Panc1 (cell line): ENCODE measurements at regions not wholly inside any gene's neighbourhood (a gene's known extent, or its start where the extent isn't known, plus 50 kb on each side); places are given as distances from the start of the nearest gene placed in this dataset.

Experiments
- ATAC-seq: fragments of 200-7000 bp; cut with Tn5 transposase; 2 replicates; pipeline ENCODE4 v1.9.1; 2020; ENCODE audit warnings: mild to moderate bottlenecking, moderate library complexity
- BruUV-seq: library from RNA; stranded (reverse); fragments of 400-500 nt; replicated peaks from 2 replicates; lab custom pipeline; 2021; lab: Mats Ljungman, UMichigan
- CTCF ChIA-PET: fragments of 300-600 bp; sonication (Branson Sonifier 250); formaldehyde crosslinking; loops from one replicate; lab custom pipeline; 2022; ENCODE audit warnings: antibody characterized with exemption; lab: Charles Lee
- POLR2A ChIA-PET: fragments of 300-600 bp; sonication (Branson Sonifier 250); formaldehyde crosslinking; loops from one replicate; lab custom pipeline; 2022; ENCODE audit warnings: antibody characterized with exemption; lab: Charles Lee
- DNase-seq: peaks from one replicate; pipeline ENCODE4 v3.0.0-alpha.2; 2010; ENCODE audit warnings: low read depth, low spot score
- H3K27ac ChIP-seq: 2 replicates; pipeline ENCODE4 v1.5.1; 2011; ENCODE audit warnings: mild to moderate bottlenecking, low read length, inconsistent platforms
- H3K27me3 ChIP-seq: fragments of 200-500 bp; sonication (Bioruptor generic); 2 replicates; pipeline ENCODE4 v1.6.0; 2014; ENCODE audit warnings: low read length, inconsistent platforms; ENCODE audit not compliant: control insufficient read depth, insufficient read depth
- H3K36me3 ChIP-seq: fragments of 200-500 bp; sonication (Bioruptor generic); 2 replicates; pipeline ENCODE4 v1.5.1; 2014; ENCODE audit warnings: inconsistent platforms, mild to moderate bottlenecking, low read length, moderate library complexity; ENCODE audit not compliant: control insufficient read depth, insufficient read depth
- H3K4me1 ChIP-seq: 2 replicates; pipeline ENCODE4 v1.5.1; 2011; ENCODE audit warnings: inconsistent platforms, mild to moderate bottlenecking, low read length, moderate library complexity; ENCODE audit not compliant: control insufficient read depth, insufficient read depth
- H3K4me3 ChIP-seq, 2 experiments: 2 replicates each; pipeline ENCODE4 v1.5.1; 2011 to 2012; ENCODE audit warnings: low read depth in 2 of 2, low read length in 2 of 2, mild to moderate bottlenecking in 2 of 2, inconsistent platforms in 1 of 2, moderate library complexity in 1 of 2
- H3K9me3 ChIP-seq: fragments of 200-500 bp; sonication (Bioruptor generic); 2 replicates; pipeline ENCODE4 v1.5.1; 2014; ENCODE audit warnings: low read depth, mild to moderate bottlenecking, inconsistent platforms, low read length, moderate library complexity; ENCODE audit not compliant: control insufficient read depth, insufficient read depth
- POLR2AphosphoS5 ChIP-seq: IDR thresholded peaks from 2 replicates; pipeline ENCODE4 v1.6.1; 2012; ENCODE audit warnings: mild to moderate bottlenecking, low read depth, low read length, moderate library complexity
- SIN3A ChIP-seq: IDR thresholded peaks from 2 replicates; pipeline ENCODE4 v1.6.1; 2012; ENCODE audit warnings: low read depth, mild to moderate bottlenecking, low read length, moderate library complexity, borderline replicate concordance; ENCODE audit not compliant: insufficient read depth
- TCF7L2 ChIP-seq: IDR thresholded peaks from 2 replicates; pipeline ENCODE4 v1.6.1; 2011; ENCODE audit warnings: mild to moderate bottlenecking, low read depth, low read length, inconsistent platforms
- in situ Hi-C: cut with HindIII; loops from 2 replicates; pipeline ENCODE4 v1.10.0; 2016; ENCODE audit warnings: low sequenced_read_pairs, low pct_unique_long_range_greater_than_20kb
- intact Hi-C: fragments of 100-400 bp; cut with micrococcal nuclease; formaldehyde crosslinking; loops from one replicate; pipeline ENCODE4 v1.10.0; 2022; ENCODE audit not compliant: unreplicated experiment
- TF ChIP-seq, protein P1 (sequence below), 2 experiments: IDR thresholded peaks; 2 replicates each; pipeline ENCODE4 v1.6.1; 2011 to 2012; ENCODE audit warnings: low read depth in 2 of 2, control low read depth in 1 of 2, low read length in 1 of 2, mild to moderate bottlenecking in 1 of 2, moderate library complexity in 1 of 2; ENCODE audit not compliant: insufficient read depth in 1 of 2
- TF ChIP-seq, protein P2 (sequence below): fragments of 450-650 bp; IDR thresholded peaks from 2 replicates; pipeline ENCODE4 v1.5.1; 2017; ENCODE audit warnings: mild to moderate bottlenecking

DNA sequence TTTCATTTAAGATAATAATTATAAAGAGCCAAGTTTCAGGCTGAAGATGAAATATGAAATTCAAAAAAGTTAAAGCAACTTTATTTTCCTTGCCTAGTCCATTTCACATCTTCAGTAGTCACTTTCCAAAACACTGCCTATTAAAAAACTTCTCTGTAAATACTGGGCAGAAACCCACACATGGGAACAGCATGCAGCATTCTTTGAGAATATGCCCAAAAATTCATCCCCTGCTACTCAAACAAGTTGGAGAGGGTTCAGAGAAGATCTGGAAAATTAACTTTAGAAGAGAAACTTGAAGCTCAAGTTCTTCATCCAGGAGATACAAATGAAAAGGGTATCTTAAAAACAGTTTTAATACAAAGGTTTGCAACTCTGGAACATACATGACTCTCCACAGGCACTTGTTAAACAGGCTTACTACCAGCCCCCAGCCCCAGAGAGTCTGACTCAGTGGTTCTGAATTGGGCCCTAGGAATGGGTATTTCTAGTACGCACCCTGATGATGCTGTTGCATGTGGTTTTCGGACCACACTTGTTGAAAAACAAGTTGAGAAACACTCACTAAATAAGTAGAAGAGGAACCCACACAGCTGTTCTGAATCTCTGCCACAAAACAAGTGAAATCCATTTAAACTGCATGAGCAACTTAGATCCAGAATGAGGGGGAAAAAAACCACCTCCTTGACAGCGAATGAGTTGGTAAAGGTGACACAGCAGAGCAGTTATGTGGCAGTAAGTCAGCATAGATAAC lies 329.1 kb downstream of the SATB2 start:
- POLR2A ChIA-PET = no interaction called here
- Histone ChIP-seq H3K27me3 (no peaks in the 10 kb centered on the region), H3K4me3 (no peak overlapping the region), H3K4me1 (no peaks in the 10 kb centered on the region), H3K9me3 (no peaks in the 10 kb centered on the region), H3K27ac (no peak overlapping the region), H3K36me3 (no peaks in the 10 kb centered on the region)
- in situ Hi-C loops (no loop called here), intact Hi-C loops (no loop called here)
- TF ChIP-seq, protein P1, sequence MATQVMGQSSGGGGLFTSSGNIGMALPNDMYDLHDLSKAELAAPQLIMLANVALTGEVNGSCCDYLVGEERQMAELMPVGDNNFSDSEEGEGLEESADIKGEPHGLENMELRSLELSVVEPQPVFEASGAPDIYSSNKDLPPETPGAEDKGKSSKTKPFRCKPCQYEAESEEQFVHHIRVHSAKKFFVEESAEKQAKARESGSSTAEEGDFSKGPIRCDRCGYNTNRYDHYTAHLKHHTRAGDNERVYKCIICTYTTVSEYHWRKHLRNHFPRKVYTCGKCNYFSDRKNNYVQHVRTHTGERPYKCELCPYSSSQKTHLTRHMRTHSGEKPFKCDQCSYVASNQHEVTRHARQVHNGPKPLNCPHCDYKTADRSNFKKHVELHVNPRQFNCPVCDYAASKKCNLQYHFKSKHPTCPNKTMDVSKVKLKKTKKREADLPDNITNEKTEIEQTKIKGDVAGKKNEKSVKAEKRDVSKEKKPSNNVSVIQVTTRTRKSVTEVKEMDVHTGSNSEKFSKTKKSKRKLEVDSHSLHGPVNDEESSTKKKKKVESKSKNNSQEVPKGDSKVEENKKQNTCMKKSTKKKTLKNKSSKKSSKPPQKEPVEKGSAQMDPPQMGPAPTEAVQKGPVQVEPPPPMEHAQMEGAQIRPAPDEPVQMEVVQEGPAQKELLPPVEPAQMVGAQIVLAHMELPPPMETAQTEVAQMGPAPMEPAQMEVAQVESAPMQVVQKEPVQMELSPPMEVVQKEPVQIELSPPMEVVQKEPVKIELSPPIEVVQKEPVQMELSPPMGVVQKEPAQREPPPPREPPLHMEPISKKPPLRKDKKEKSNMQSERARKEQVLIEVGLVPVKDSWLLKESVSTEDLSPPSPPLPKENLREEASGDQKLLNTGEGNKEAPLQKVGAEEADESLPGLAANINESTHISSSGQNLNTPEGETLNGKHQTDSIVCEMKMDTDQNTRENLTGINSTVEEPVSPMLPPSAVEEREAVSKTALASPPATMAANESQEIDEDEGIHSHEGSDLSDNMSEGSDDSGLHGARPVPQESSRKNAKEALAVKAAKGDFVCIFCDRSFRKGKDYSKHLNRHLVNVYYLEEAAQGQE (IDR thresholded peaks at IDR 0.05; ENCODE audit: insufficient read depth in 1 of 2, low read depth in 2 of 2, low read length in 1 of 2) = no peak
- no peak for TF ChIP-seq TCF7L2
- TF ChIP-seq SIN3A = no peak
- no peak for TF ChIP-seq POLR2AphosphoS5
- TF ChIP-seq, protein P2, sequence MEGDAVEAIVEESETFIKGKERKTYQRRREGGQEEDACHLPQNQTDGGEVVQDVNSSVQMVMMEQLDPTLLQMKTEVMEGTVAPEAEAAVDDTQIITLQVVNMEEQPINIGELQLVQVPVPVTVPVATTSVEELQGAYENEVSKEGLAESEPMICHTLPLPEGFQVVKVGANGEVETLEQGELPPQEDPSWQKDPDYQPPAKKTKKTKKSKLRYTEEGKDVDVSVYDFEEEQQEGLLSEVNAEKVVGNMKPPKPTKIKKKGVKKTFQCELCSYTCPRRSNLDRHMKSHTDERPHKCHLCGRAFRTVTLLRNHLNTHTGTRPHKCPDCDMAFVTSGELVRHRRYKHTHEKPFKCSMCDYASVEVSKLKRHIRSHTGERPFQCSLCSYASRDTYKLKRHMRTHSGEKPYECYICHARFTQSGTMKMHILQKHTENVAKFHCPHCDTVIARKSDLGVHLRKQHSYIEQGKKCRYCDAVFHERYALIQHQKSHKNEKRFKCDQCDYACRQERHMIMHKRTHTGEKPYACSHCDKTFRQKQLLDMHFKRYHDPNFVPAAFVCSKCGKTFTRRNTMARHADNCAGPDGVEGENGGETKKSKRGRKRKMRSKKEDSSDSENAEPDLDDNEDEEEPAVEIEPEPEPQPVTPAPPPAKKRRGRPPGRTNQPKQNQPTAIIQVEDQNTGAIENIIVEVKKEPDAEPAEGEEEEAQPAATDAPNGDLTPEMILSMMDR = no peak
- ATAC-seq (no peak), DNase-seq (no peak)
- BruUV-seq = no TSS peak
- CTCF ChIA-PET = no interaction called here

DNA sequence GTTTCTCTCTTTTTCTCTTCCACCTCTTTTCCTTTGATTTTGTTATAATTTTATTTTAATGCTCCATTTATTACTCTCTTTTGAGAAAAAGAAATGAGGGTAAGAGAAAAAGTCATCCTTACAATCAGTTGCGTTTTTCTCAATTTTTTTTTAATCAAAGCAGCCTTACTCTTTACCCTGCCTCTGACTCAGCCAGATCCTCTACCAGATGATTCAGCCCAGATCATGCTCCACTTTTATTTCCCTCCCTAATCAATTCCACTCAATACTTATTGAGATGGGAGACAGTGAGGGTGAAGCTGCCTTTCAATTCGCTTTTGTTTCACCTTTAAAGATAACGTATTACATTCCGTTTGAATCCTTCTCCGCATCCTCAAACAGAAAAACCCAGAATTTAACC lies 337.9 kb downstream of the SATB2 start:
- H3K36me3 ChIP-seq = no peaks in the 10 kb centered on the region
- in situ Hi-C loops = no loop called here

More for the DNA sequence above, 337.9 kb downstream of the SATB2 start:
- no TSS peak for BruUV-seq
- Histone ChIP-seq H3K9me3 (no peaks in the 10 kb centered on the region), H3K27ac (no peak overlapping the region), H3K27me3 (no peaks in the 10 kb centered on the region; the same call in 1 of the 2 replicates), H3K4me3 (no peak overlapping the region), H3K4me1 (no peaks in the 10 kb centered on the region)
- ChIA-PET CTCF (no interaction called here), POLR2A (no interaction called here)
- ATAC-seq = no peak
- intact Hi-C loops = no loop called here
- no peak for TF ChIP-seq TCF7L2
- no peak for TF ChIP-seq SIN3A
- TF ChIP-seq, protein P2 = no peak
- TF ChIP-seq, protein P1 (IDR thresholded peaks at IDR 0.05; ENCODE audit: insufficient read depth in 1 of 2, low read depth in 2 of 2, low read length in 1 of 2) = no peak
- no peak for TF ChIP-seq POLR2AphosphoS5
- DNase-seq = no peak
